ENCODE measurements at regions not wholly inside any gene's neighbourhood (a gene's known extent, or its start where the extent isn't known, plus 50 kb on each side); places are given as distances from the start of the nearest gene placed in this dataset.

GRCh38 chr3:6119367-6119766 lies 741.5 kb upstream of the GRM7 start:
- Mint-ChIP-seq H3K9me3 (peaks cover 5 to 8% of the 10 kb centered on the region in 2 donors), H3K4me3 (no peak overlapping the region), H3K36me3 (no peaks in the 10 kb centered on the region), H3K4me1 (no peaks in the 10 kb centered on the region), H3K27ac (no peak overlapping the region), H3K27me3 (ENCODE audit: low read depth in 2 of 2) (no peaks in the 10 kb centered on the region)
- DNase-seq = no peak
- Histone ChIP-seq H3K4me3 (ENCODE audit: low read length) (no peak overlapping the region), H3K9me3 (ENCODE audit: control insufficient read depth, insufficient read depth, low read length) (no peaks in the 10 kb centered on the region), H3K4me1 (ENCODE audit: control insufficient read depth, insufficient read depth, low read length) (no peaks in the 10 kb centered on the region), H3K27me3 (ENCODE audit: control insufficient read depth, insufficient read depth, low read length) (no peaks in the 10 kb centered on the region), H3K36me3 (ENCODE audit: control insufficient read depth, insufficient read depth, low read length) (no peaks in the 10 kb centered on the region), H3K27ac (ENCODE audit: low read length) (no peak overlapping the region)
- intact Hi-C loops (cut with micrococcal nuclease) = no loop called here
- ATAC-seq = no peak
- TF ChIP-seq, protein P1, sequence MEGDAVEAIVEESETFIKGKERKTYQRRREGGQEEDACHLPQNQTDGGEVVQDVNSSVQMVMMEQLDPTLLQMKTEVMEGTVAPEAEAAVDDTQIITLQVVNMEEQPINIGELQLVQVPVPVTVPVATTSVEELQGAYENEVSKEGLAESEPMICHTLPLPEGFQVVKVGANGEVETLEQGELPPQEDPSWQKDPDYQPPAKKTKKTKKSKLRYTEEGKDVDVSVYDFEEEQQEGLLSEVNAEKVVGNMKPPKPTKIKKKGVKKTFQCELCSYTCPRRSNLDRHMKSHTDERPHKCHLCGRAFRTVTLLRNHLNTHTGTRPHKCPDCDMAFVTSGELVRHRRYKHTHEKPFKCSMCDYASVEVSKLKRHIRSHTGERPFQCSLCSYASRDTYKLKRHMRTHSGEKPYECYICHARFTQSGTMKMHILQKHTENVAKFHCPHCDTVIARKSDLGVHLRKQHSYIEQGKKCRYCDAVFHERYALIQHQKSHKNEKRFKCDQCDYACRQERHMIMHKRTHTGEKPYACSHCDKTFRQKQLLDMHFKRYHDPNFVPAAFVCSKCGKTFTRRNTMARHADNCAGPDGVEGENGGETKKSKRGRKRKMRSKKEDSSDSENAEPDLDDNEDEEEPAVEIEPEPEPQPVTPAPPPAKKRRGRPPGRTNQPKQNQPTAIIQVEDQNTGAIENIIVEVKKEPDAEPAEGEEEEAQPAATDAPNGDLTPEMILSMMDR (IDR thresholded peaks at IDR 0.05) = no peak
- 100% methylated on average over 2 of the region's 3 CpGs for WGBS (ENCODE audit: insufficient coverage)

- Histone ChIP-seq H3K4me3 (ENCODE audit: low read length) (no peak overlapping the region), H3K36me3 (ENCODE audit: control insufficient read depth, insufficient read depth, low read length) (no peaks in the 10 kb centered on the region), H3K27me3 (ENCODE audit: control insufficient read depth, insufficient read depth, low read length) (no peaks in the 10 kb centered on the region), H3K27ac (ENCODE audit: low read length) (no peak overlapping the region), H3K9me3 (ENCODE audit: control insufficient read depth, insufficient read depth, low read length) (no peaks in the 10 kb centered on the region), H3K4me1 (ENCODE audit: control insufficient read depth, insufficient read depth, low read length) (no peaks in the 10 kb centered on the region)
- H3K27me3 Mint-ChIP-seq (ENCODE audit: low read depth in 2 of 2) = no peaks in the 10 kb centered on the region
- WGBS (ENCODE audit: insufficient coverage) = 100% methylated on average over 2 of the region's 5 CpGs
- no peak overlapping the region for H3K4me3 Mint-ChIP-seq
- peaks cover 3 to 8% of the 10 kb centered on the region in 2 donors for H3K9me3 Mint-ChIP-seq
- TF ChIP-seq, protein P1 (IDR thresholded peaks at IDR 0.05) = no peak
- DNase-seq = no peak
- no peaks in the 10 kb centered on the region for H3K36me3 Mint-ChIP-seq
- no peaks in the 10 kb centered on the region for H3K4me1 Mint-ChIP-seq
- no peak overlapping the region for H3K27ac Mint-ChIP-seq
- ATAC-seq = no peak
- intact Hi-C loops (cut with micrococcal nuclease) = no loop called here
Observed at GRCh38 chr3:6120786-6121185, 740.1 kb upstream of the GRM7 start.

GRCh38 chr3:6124875-6125274 lies 736.0 kb upstream of the GRM7 start:
- H3K36me3 ChIP-seq (ENCODE audit: control insufficient read depth, insufficient read depth, low read length) = no peaks in the 10 kb centered on the region
- no peaks in the 10 kb centered on the region for H3K9me3 ChIP-seq (ENCODE audit: control insufficient read depth, insufficient read depth, low read length)
- TF ChIP-seq, protein P1 (IDR thresholded peaks at IDR 0.05) = no peak
- Mint-ChIP-seq H3K4me1 (no peaks in the 10 kb centered on the region), H3K36me3 (no peaks in the 10 kb centered on the region), H3K27ac (no peak overlapping the region), H3K4me3 (no peak overlapping the region), H3K27me3 (ENCODE audit: low read depth in 2 of 2) (no peaks in the 10 kb centered on the region), H3K9me3 (peaks cover 3 to 8% of the 10 kb centered on the region in 2 donors)
- WGBS (ENCODE audit: insufficient coverage) = 70% methylated on average over 2 of the region's 5 CpGs
- DNase-seq = no peak
- H3K4me3 ChIP-seq (ENCODE audit: low read length) = no peak overlapping the region
- no peaks in the 10 kb centered on the region for H3K27me3 ChIP-seq (ENCODE audit: control insufficient read depth, insufficient read depth, low read length)
- intact Hi-C loops (cut with micrococcal nuclease) = no loop called here
- H3K27ac ChIP-seq (ENCODE audit: low read length) = no peak overlapping the region
- no peak for ATAC-seq
- H3K4me1 ChIP-seq (ENCODE audit: control insufficient read depth, insufficient read depth, low read length) = no peaks in the 10 kb centered on the region

DNA sequence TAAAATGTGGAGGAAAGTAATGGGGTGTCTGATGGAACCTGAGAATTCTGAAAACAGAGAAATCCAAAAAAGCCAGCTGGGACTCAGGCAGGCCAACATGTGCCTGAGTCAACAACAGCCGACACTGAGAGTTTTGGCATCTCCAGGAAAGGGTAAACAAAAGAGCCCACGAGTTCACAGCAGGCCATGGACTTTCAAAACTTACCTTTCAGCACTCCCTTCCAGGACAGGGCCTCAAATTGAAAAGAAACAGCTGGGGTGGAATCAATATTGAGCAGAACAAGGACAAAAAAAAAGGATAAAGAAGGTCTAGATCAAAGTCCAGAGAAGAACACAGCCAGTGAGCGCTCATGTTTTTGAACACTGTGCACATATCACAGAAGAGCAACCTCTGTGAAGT lies 735.4 kb upstream of the GRM7 start:
- ATAC-seq = no peak
- H3K36me3 Mint-ChIP-seq = peaks cover 5% of the 10 kb centered on the region
- H3K27ac Mint-ChIP-seq = no peak overlapping the region
- H3K9me3 Mint-ChIP-seq = peaks cover 3 to 8% of the 10 kb centered on the region in 2 donors
- Histone ChIP-seq H3K27ac (ENCODE audit: low read length) (no peak overlapping the region), H3K9me3 (ENCODE audit: control insufficient read depth, insufficient read depth, low read length) (no peaks in the 10 kb centered on the region), H3K4me3 (ENCODE audit: low read length) (no peak overlapping the region), H3K27me3 (ENCODE audit: control insufficient read depth, insufficient read depth, low read length) (no peaks in the 10 kb centered on the region), H3K36me3 (ENCODE audit: control insufficient read depth, insufficient read depth, low read length) (no peaks in the 10 kb centered on the region), H3K4me1 (ENCODE audit: control insufficient read depth, insufficient read depth, low read length) (no peaks in the 10 kb centered on the region)
- no peaks in the 10 kb centered on the region for H3K4me1 Mint-ChIP-seq
- WGBS (ENCODE audit: insufficient coverage) = 85% methylated on average over 3 of the region's 3 CpGs
- TF ChIP-seq, protein P1 (IDR thresholded peaks at IDR 0.05) = no peak
- intact Hi-C loops (cut with micrococcal nuclease) = no loop called here
- H3K4me3 Mint-ChIP-seq = no peak overlapping the region
- DNase-seq = no peak
- H3K27me3 Mint-ChIP-seq (ENCODE audit: low read depth in 2 of 2) = no peaks in the 10 kb centered on the region

Data from natural killer cell (primary cell).